H1 (cell line): ENCODE measurements at regions not wholly inside any gene's neighbourhood (a gene's known extent, or its start where the extent isn't known, plus 50 kb on each side); places are given as distances from the start of the nearest gene placed in this dataset.

Experiments
- CTCF ChIA-PET: fragments of 300-600 bp; sonication (Branson Sonifier 250); formaldehyde crosslinking; loops from one replicate; lab custom pipeline; 2021; ENCODE audit not compliant: partially characterized antibody; lab: Charles Lee
- POLR2A ChIA-PET: fragments of 300-600 bp; sonication (Branson Sonifier 250); formaldehyde crosslinking; loops from one replicate; lab custom pipeline; 2021; ENCODE audit warnings: inconsistent platforms; ENCODE audit not compliant: partially characterized antibody; lab: Charles Lee
- DNase-seq, 2 experiments: peaks; one replicate each; pipeline versions ENCODE4 v3.0.0 to v3.0.0-alpha.2; 2010 to 2022; ENCODE audit warnings: low spot score in 2 of 2, low read depth in 1 of 2, mixed read lengths in 1 of 2
- FAIRE-seq: peaks from 2 replicates; lab custom pipeline; 2011; peaks lifted over from hg19 to GRCh38; lab: Jason Lieb, UNC
- H2AFZ ChIP-seq: 2 replicates; pipeline ENCODE4 v1.8.1; 2012; ENCODE audit warnings: low read length, inconsistent platforms
- H2AK5ac ChIP-seq: 2 replicates; pipeline ENCODE4 v1.6.1; 2013; ENCODE audit warnings: low read depth, low read length
- H2BK120ac ChIP-seq: replicated peaks from 2 replicates; pipeline ENCODE3; 2013; ENCODE audit warnings: low read depth, low read length, inconsistent platforms
- H2BK12ac ChIP-seq: 2 replicates; pipeline ENCODE4 v1.6.1; 2013; ENCODE audit warnings: low read depth, low read length
- H2BK15ac ChIP-seq: 2 replicates; pipeline ENCODE4 v1.6.1; 2013; ENCODE audit warnings: low read length
- H2BK20ac ChIP-seq: 2 replicates; pipeline ENCODE4 v1.6.1; 2013; ENCODE audit warnings: low read length
- H2BK5ac ChIP-seq: 2 replicates; pipeline ENCODE4 v1.6.1; 2013; ENCODE audit warnings: low read depth, low read length
- H3K14ac ChIP-seq: 2 replicates; pipeline ENCODE4 v1.6.1; 2013; ENCODE audit warnings: inconsistent platforms; ENCODE audit not compliant: insufficient read length
- H3K18ac ChIP-seq: 2 replicates; pipeline ENCODE4 v1.6.1; 2013; ENCODE audit warnings: low read length; ENCODE audit errors: extremely low read depth
- H3K23ac ChIP-seq: 2 replicates; pipeline ENCODE4 v1.6.1; 2013; ENCODE audit warnings: inconsistent platforms; ENCODE audit not compliant: insufficient read length
- H3K23me2 ChIP-seq: 2 replicates; pipeline ENCODE4 v1.6.1; 2013; ENCODE audit warnings: low read depth, low read length
- H3K27ac ChIP-seq: 2 replicates; pipeline ENCODE4 v1.6.1; 2011; ENCODE audit warnings: low read depth, low read length, inconsistent platforms
- H3K27me3 ChIP-seq, 4 experiments: replicated peaks in 1 of 4; 1 replicate in 1 of 4; 2 replicates in 3 of 4; pipeline versions ENCODE4 v1.6.1 to v1.8.1; 2011 to 2013; ENCODE audit warnings: low read length in 3 of 4, mild to moderate bottlenecking in 3 of 4, inconsistent platforms in 2 of 4, mixed read lengths in 2 of 4, moderate library complexity in 1 of 4; ENCODE audit not compliant: control insufficient read depth in 3 of 4, insufficient read depth in 3 of 4; ENCODE audit errors: extremely low read depth in 1 of 4
- H3K36me3 ChIP-seq, 4 experiments: 2 replicates each; pipeline versions ENCODE4 v1.6.1 to v1.8.1; 2011 to 2013; ENCODE audit warnings: mild to moderate bottlenecking in 4 of 4, low read length in 3 of 4, moderate library complexity in 2 of 4, control low read depth in 1 of 4, inconsistent platforms in 1 of 4; ENCODE audit not compliant: insufficient read depth in 4 of 4, control insufficient read depth in 2 of 4
- H3K4ac ChIP-seq: replicated peaks from 2 replicates; pipeline ENCODE3; 2013; ENCODE audit warnings: low read length, low read depth, mixed read lengths, inconsistent platforms; ENCODE audit not compliant: insufficient read length
- H3K4me1 ChIP-seq, 4 experiments: replicated peaks in 1 of 4; 1 replicate in 1 of 4; 2 replicates in 3 of 4; pipeline versions ENCODE4 v1.6.1 to v1.8.1; 2011 to 2013; ENCODE audit warnings: low read length in 3 of 4, inconsistent platforms in 2 of 4, mixed read lengths in 1 of 4; ENCODE audit not compliant: insufficient read depth in 4 of 4, control insufficient read depth in 3 of 4
- H3K4me2 ChIP-seq, 2 experiments: 2 replicates each; pipeline versions ENCODE4 v1.6.1 to v1.8.1; 2011 to 2013; ENCODE audit warnings: low read depth in 2 of 2, low read length in 2 of 2, control low read depth in 1 of 2, inconsistent platforms in 1 of 2, mild to moderate bottlenecking in 1 of 2; ENCODE audit not compliant: insufficient read depth in 1 of 2
- H3K4me3 ChIP-seq, 4 experiments: fragments of 200-600, 300-600 bp in 1 of 4; sonication (generic), shearing (Covaris generic), sonication (Bioruptor Twin) in 1 of 4; 2 replicates each; pipeline versions ENCODE4 v1.5.1 to v1.8.1; 2011 to 2016; ENCODE audit warnings: low read length in 4 of 4, low read depth in 3 of 4, control low read depth in 2 of 4, inconsistent platforms in 2 of 4, mild to moderate bottlenecking in 2 of 4, mixed read lengths in 1 of 4, moderate library complexity in 1 of 4; ENCODE audit not compliant: insufficient read depth in 2 of 4; ENCODE audit errors: extremely low read depth in 1 of 4
- H3K56ac ChIP-seq: replicated peaks from 2 replicates; pipeline ENCODE3; 2013; ENCODE audit warnings: low read depth, mild to moderate bottlenecking, mixed read lengths, low read length, inconsistent platforms; ENCODE audit not compliant: insufficient read length
- H3K79me1 ChIP-seq: 2 replicates; pipeline ENCODE4 v1.6.1; 2013; ENCODE audit warnings: low read depth, low read length, control low read depth
- H3K79me2 ChIP-seq, 2 experiments: 2 replicates each; pipeline versions ENCODE4 v1.6.1 to v1.8.1; 2012 to 2013; ENCODE audit warnings: low read length in 2 of 2, mild to moderate bottlenecking in 2 of 2, inconsistent platforms in 1 of 2; ENCODE audit not compliant: insufficient read depth in 2 of 2, control insufficient read depth in 1 of 2
- H3K9ac ChIP-seq, 4 experiments: replicated peaks in 1 of 4; 1 replicate in 1 of 4; 2 replicates in 3 of 4; pipeline versions ENCODE4 v1.6.1 to v1.8.1; 2011 to 2013; ENCODE audit warnings: low read depth in 3 of 4, low read length in 3 of 4, control low read depth in 2 of 4, mild to moderate bottlenecking in 2 of 4, moderate library complexity in 2 of 4, inconsistent platforms in 1 of 4; ENCODE audit errors: extremely low read depth in 1 of 4
- H3K9me3 ChIP-seq, 2 experiments: 2 replicates each; pipeline versions ENCODE4 v1.6.1 to v1.8.1; 2012 to 2013; ENCODE audit warnings: mild to moderate bottlenecking in 2 of 2, moderate library complexity in 2 of 2, control low read depth in 1 of 2, inconsistent platforms in 1 of 2, low read depth in 1 of 2, low read length in 1 of 2, mixed read lengths in 1 of 2; ENCODE audit not compliant: insufficient read depth in 2 of 2
- H4K20me1 ChIP-seq, 2 experiments: replicated peaks in 1 of 2; 2 replicates each; pipeline versions ENCODE3 to v1.8.1; 2011 to 2013; ENCODE audit warnings: inconsistent platforms in 2 of 2, low read length in 2 of 2, mild to moderate bottlenecking in 1 of 2; ENCODE audit not compliant: insufficient read depth in 2 of 2, control insufficient read depth in 1 of 2
- H4K5ac ChIP-seq: 2 replicates; pipeline ENCODE4 v1.6.1; 2013; ENCODE audit warnings: low read length, low read depth, mixed read lengths, inconsistent platforms; ENCODE audit not compliant: insufficient read length
- H4K8ac ChIP-seq: 2 replicates; pipeline ENCODE4 v1.8.0; 2013; ENCODE audit warnings: mild to moderate bottlenecking, moderate library complexity, low read length, inconsistent platforms; ENCODE audit not compliant: insufficient read depth; ENCODE audit errors: extremely low read depth
- H4K91ac ChIP-seq: replicated peaks from 2 replicates; pipeline ENCODE3; 2013; ENCODE audit warnings: low read length, mixed read lengths, inconsistent platforms; ENCODE audit not compliant: insufficient read length
- CBX8 ChIP-seq: fragments of 300-800, 300-1000 bp; sonication (generic); IDR thresholded peaks from 2 replicates; pipeline ENCODE4 v1.7.1; 2016; ENCODE audit warnings: low read depth, low read length, borderline replicate concordance
- KDM5A ChIP-seq: fragments of 200-600 bp; IDR thresholded peaks from 2 replicates; pipeline ENCODE4 v1.7.1; 2012; ENCODE audit warnings: mild to moderate bottlenecking, low read length, inconsistent platforms, mixed read lengths
- RBBP5 ChIP-seq: IDR thresholded peaks from 2 replicates; pipeline ENCODE4 v1.7.1; 2012; ENCODE audit warnings: low read depth, mild to moderate bottlenecking, inconsistent platforms, low read length, moderate library complexity, borderline replicate concordance
- SUZ12 ChIP-seq: fragments of 200-600 bp; sonication (generic); IDR thresholded peaks from 2 replicates; pipeline ENCODE4 v1.6.1; 2012; ENCODE audit warnings: mild to moderate bottlenecking, inconsistent platforms, low read length, moderate library complexity, mixed read lengths
- WGBS, 2 experiments: shearing (Covaris generic) in 1 of 2; methylation state at CpG; one replicate each; pipeline versions ENCODE4 v1.1.6 to v1.1.7; 2013 to 2015; ENCODE audit warnings: low lambda C conversion rate in 2 of 2, mixed read lengths in 2 of 2, inconsistent platforms in 1 of 2, low coverage in 1 of 2, missing lambda C conversion rate in 1 of 2; ENCODE audit not compliant: insufficient replicate concordance in 2 of 2, insufficient coverage in 1 of 2, insufficient read length in 1 of 2; ENCODE audit errors: extremely low coverage in 1 of 2, missing lambda C conversion rate in 1 of 2; 5-methylcytosine and 5-hydroxymethylcytosine counted together
- TF ChIP-seq, protein P1 (sequence below): IDR thresholded peaks from 2 replicates; pipeline ENCODE4 v1.6.1; 2011; ENCODE audit warnings: low read depth, mild to moderate bottlenecking, low read length; ENCODE audit not compliant: insufficient read depth

DNA sequence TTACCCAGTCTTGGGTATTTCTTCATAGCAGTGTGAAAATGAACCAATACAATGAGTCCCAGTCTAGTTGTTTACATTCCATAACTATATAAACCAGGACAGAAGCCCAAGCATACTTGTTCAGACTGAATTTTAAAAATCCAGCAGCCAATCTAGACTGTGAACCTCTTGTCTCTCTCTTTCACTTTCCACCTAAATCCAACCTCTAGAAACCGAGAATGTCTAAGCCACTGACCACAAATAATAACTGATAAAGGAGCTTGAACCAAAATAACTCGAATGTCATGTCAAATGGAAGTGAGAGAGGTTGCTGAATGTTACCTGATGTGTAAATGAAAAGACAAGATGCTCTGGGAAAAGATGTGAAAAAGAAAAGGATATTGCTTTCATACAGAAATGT is 544.7 kb downstream of the NLGN4X start:
- Histone ChIP-seq H4K8ac (no peak overlapping the region), H3K27ac (no peak overlapping the region), H4K20me1 (no peaks in the 10 kb centered on the region), H4K5ac (no peak overlapping the region), H2BK120ac (no peak overlapping the region), H3K79me1 (no peaks in the 10 kb centered on the region), H2BK5ac (no peak overlapping the region), H3K4me2 (no peak overlapping the region), H3K23me2 (no peaks in the 10 kb centered on the region), H3K4ac (no peak overlapping the region), H2AK5ac (no peak overlapping the region), H2AFZ (no peak overlapping the region), H2BK15ac (no peak overlapping the region), H3K4me3 (no peak overlapping the region), H3K79me2 (no peaks in the 10 kb centered on the region), H2BK20ac (no peak overlapping the region), H3K27me3 (no peaks in the 10 kb centered on the region), H3K14ac (no peak overlapping the region), H3K4me1 (no peaks in the 10 kb centered on the region), H3K23ac (no peak overlapping the region), H3K18ac (no peak overlapping the region), H2BK12ac (no peak overlapping the region), H4K91ac (no peak overlapping the region), H3K9me3 (no peaks in the 10 kb centered on the region), H3K9ac (no peak overlapping the region), H3K56ac (no peak overlapping the region), H3K36me3 (no peaks in the 10 kb centered on the region)
- WGBS, 2 experiments, result 100% methylated on average over 2 of the region's 2 CpGs; no CpG with 5 or more reads in 1 of the 2 experiments
- no peak for DNase-seq
- POLR2A ChIA-PET, result no interaction called here
- FAIRE-seq, result no peak
- CTCF ChIA-PET, result no interaction called here
- TF ChIP-seq CBX8, result no peak
- no peak for TF ChIP-seq KDM5A
- TF ChIP-seq RBBP5, result no peak
- no peak for TF ChIP-seq SUZ12
- TF ChIP-seq, protein P1, sequence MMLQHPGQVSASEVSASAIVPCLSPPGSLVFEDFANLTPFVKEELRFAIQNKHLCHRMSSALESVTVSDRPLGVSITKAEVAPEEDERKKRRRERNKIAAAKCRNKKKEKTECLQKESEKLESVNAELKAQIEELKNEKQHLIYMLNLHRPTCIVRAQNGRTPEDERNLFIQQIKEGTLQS, result no peak
